Mesenchymal stem cell (in vitro differentiated cells and primary cell): ENCODE measurements at regions not wholly inside any gene's neighbourhood (a gene's known extent, or its start where the extent isn't known, plus 50 kb on each side); places are given as distances from the start of the nearest gene placed in this dataset.

Experiments used
- DNase-seq: peaks from one replicate; pipeline ENCODE4 v3.0.0-alpha.2; 2013
- H2AFZ ChIP-seq: one replicate; pipeline ENCODE4 v1.6.1; 2013; ENCODE audit warnings: low read depth, mild to moderate bottlenecking, control low read depth, inconsistent platforms, low read length, moderate library complexity
- H2AK5ac ChIP-seq: 2 replicates; pipeline ENCODE4 v1.6.1; 2013; ENCODE audit warnings: low read length, moderate library complexity, mild to moderate bottlenecking, inconsistent platforms; ENCODE audit not compliant: severe bottlenecking
- H2BK120ac ChIP-seq: one replicate; pipeline ENCODE4 v1.6.1; 2013; ENCODE audit warnings: low read depth, mild to moderate bottlenecking, inconsistent platforms, low read length, moderate library complexity
- H2BK12ac ChIP-seq, 2 experiments: one replicate each; pipeline ENCODE4 v1.6.1; 2013; ENCODE audit warnings: inconsistent platforms in 2 of 2, low read length in 2 of 2, mild to moderate bottlenecking in 2 of 2, moderate library complexity in 2 of 2, control low read depth in 1 of 2
- H2BK15ac ChIP-seq: one replicate; pipeline ENCODE4 v1.6.1; 2013; ENCODE audit warnings: mild to moderate bottlenecking, low read depth, inconsistent platforms; ENCODE audit not compliant: poor library complexity, severe bottlenecking
- H2BK5ac ChIP-seq: 2 replicates; pipeline ENCODE4 v1.6.1; 2013; ENCODE audit warnings: low read depth, mild to moderate bottlenecking, low read length, control low read depth, inconsistent platforms; ENCODE audit not compliant: poor library complexity, severe bottlenecking
- H3K14ac ChIP-seq, 2 experiments: one replicate each; pipeline ENCODE4 v1.6.1; 2013; ENCODE audit warnings: inconsistent platforms in 2 of 2, low read length in 2 of 2, control low read depth in 1 of 2, mild to moderate bottlenecking in 1 of 2, moderate library complexity in 1 of 2
- H3K18ac ChIP-seq, 2 experiments: one replicate each; pipeline ENCODE4 v1.6.1; 2013; ENCODE audit warnings: inconsistent platforms in 2 of 2, low read length in 2 of 2, control low read depth in 1 of 2, low read depth in 1 of 2, mild to moderate bottlenecking in 1 of 2
- H3K23ac ChIP-seq, 2 experiments: one replicate each; pipeline ENCODE4 v1.6.1; 2013; ENCODE audit warnings: inconsistent platforms in 2 of 2, low read length in 2 of 2, mild to moderate bottlenecking in 2 of 2, moderate library complexity in 2 of 2, control low read depth in 1 of 2
- H3K27ac ChIP-seq: 2 replicates; pipeline ENCODE4 v1.5.1; 2013; ENCODE audit warnings: mild to moderate bottlenecking, moderate library complexity, low read length, control low read depth, inconsistent platforms; ENCODE audit not compliant: poor library complexity, severe bottlenecking
- H3K27me3 ChIP-seq, 2 experiments: 2 replicates each; pipeline versions ENCODE4 v1.6.1 to v1.7.0; 2013; ENCODE audit warnings: low read length in 2 of 2, mild to moderate bottlenecking in 2 of 2, moderate library complexity in 2 of 2, control low read depth in 1 of 2, inconsistent platforms in 1 of 2; ENCODE audit not compliant: control insufficient read depth in 1 of 2, insufficient read depth in 1 of 2
- H3K36me3 ChIP-seq, 2 experiments: 2 replicates each; pipeline versions ENCODE4 v1.6.1 to v1.7.0; 2013; ENCODE audit warnings: low read length in 2 of 2, control low read depth in 1 of 2, inconsistent platforms in 1 of 2, low read depth in 1 of 2, mild to moderate bottlenecking in 1 of 2; ENCODE audit not compliant: insufficient read depth in 2 of 2, control insufficient read depth in 1 of 2
- H3K4ac ChIP-seq, 2 experiments: one replicate each; pipeline ENCODE4 v1.6.1; 2013; ENCODE audit warnings: inconsistent platforms in 2 of 2, low read length in 2 of 2, mild to moderate bottlenecking in 2 of 2, moderate library complexity in 2 of 2, control low read depth in 1 of 2, low read depth in 1 of 2
- H3K4me1 ChIP-seq: 2 replicates; pipeline ENCODE4 v1.6.1; 2013; ENCODE audit warnings: low read depth, low read length, control low read depth; ENCODE audit not compliant: control insufficient read depth, insufficient read depth
- H3K4me2 ChIP-seq: 2 replicates; pipeline ENCODE4 v1.6.1; 2013; ENCODE audit warnings: low read length, mild to moderate bottlenecking, inconsistent platforms; ENCODE audit not compliant: poor library complexity, severe bottlenecking
- H3K4me3 ChIP-seq, 2 experiments: 2 replicates each; pipeline versions ENCODE4 v1.5.1 to v1.7.0; 2013; ENCODE audit warnings: low read length in 2 of 2, mild to moderate bottlenecking in 2 of 2, control low read depth in 1 of 2, low read depth in 1 of 2; ENCODE audit not compliant: insufficient read depth in 1 of 2
- H3K79me1 ChIP-seq: replicated peaks from 2 replicates; pipeline ENCODE4 v1.6.1; 2013; ENCODE audit warnings: mild to moderate bottlenecking, control low read depth, low read length, inconsistent platforms; ENCODE audit not compliant: poor library complexity, severe bottlenecking
- H3K9ac ChIP-seq: 2 replicates; pipeline ENCODE4 v1.7.0; 2013; ENCODE audit warnings: mild to moderate bottlenecking, low read length, moderate library complexity
- H3K9me3 ChIP-seq: 2 replicates; pipeline ENCODE4 v1.7.0; 2013; ENCODE audit warnings: mild to moderate bottlenecking, low read length; ENCODE audit not compliant: control insufficient read depth
- H4K8ac ChIP-seq: one replicate; pipeline ENCODE4 v1.6.1; 2013; ENCODE audit warnings: inconsistent platforms, mild to moderate bottlenecking, low read length, moderate library complexity
- H4K91ac ChIP-seq: one replicate; pipeline ENCODE4 v1.6.1; 2013; ENCODE audit warnings: mild to moderate bottlenecking, low read length, inconsistent platforms
- WGBS: methylation state at CpG from one replicate; pipeline ENCODE4 v1.1.7; 2013; ENCODE audit warnings: mixed read lengths; 5-methylcytosine and 5-hydroxymethylcytosine counted together

- H3K4me2 ChIP-seq = no peak overlapping the region
- no peak overlapping the region for H3K4me3 ChIP-seq
- H3K9ac ChIP-seq = no peak overlapping the region
- no peak overlapping the region for H2BK12ac ChIP-seq
- no peak overlapping the region for H2AK5ac ChIP-seq
- no peak for DNase-seq
- H4K8ac ChIP-seq = no peak overlapping the region
- no peak overlapping the region for H2BK15ac ChIP-seq
- no peak overlapping the region for H3K14ac ChIP-seq
- no peak overlapping the region for H3K4ac ChIP-seq
- peaks cover 2% of the 10 kb centered on the region for H3K4me1 ChIP-seq
- no peaks in the 10 kb centered on the region for H3K9me3 ChIP-seq
- H2BK120ac ChIP-seq = no peak overlapping the region
- no peaks in the 10 kb centered on the region for H3K36me3 ChIP-seq
- H3K18ac ChIP-seq = no peak overlapping the region
- no peaks in the 10 kb centered on the region for H3K79me1 ChIP-seq
- no peak overlapping the region for H2AFZ ChIP-seq
- no peak overlapping the region for H3K27ac ChIP-seq
- 90% methylated on average over 1 of the region's 1 CpG for WGBS
- no peaks in the 10 kb centered on the region for H3K27me3 ChIP-seq
- no peak overlapping the region for H2BK5ac ChIP-seq
- no peak overlapping the region for H4K91ac ChIP-seq
- H3K23ac ChIP-seq = no peak overlapping the region
Observed at GRCh38 chr2:12603781-12604295, 112.9 kb upstream of the TRIB2 start.

- H3K23ac ChIP-seq = no peak overlapping the region
- H3K79me1 ChIP-seq = no peaks in the 10 kb centered on the region
- no peak overlapping the region for H3K18ac ChIP-seq
- H2AK5ac ChIP-seq = no peak overlapping the region
- H3K27ac ChIP-seq = no peak overlapping the region
- no peak overlapping the region for H4K8ac ChIP-seq
- H3K14ac ChIP-seq = no peak overlapping the region
- H2BK5ac ChIP-seq = no peak overlapping the region
- no peak overlapping the region for H2BK15ac ChIP-seq
- no peaks in the 10 kb centered on the region for H3K36me3 ChIP-seq
- no peak overlapping the region for H2AFZ ChIP-seq
- DNase-seq = no peak
- H2BK120ac ChIP-seq = no peak overlapping the region
- no peaks in the 10 kb centered on the region for H3K27me3 ChIP-seq
- H3K4me2 ChIP-seq = no peak overlapping the region
- no peak overlapping the region for H3K4me3 ChIP-seq
- H2BK12ac ChIP-seq = no peak overlapping the region
- H3K9me3 ChIP-seq = no peaks in the 10 kb centered on the region
- H3K4me1 ChIP-seq = peaks cover 2% of the 10 kb centered on the region
- 76% methylated on average over 2 of the region's 2 CpGs for WGBS
- no peak overlapping the region for H3K4ac ChIP-seq
- no peak overlapping the region for H4K91ac ChIP-seq
- H3K9ac ChIP-seq = no peak overlapping the region
Observed at GRCh38 chr2:12604341-12604740, 112.4 kb upstream of the TRIB2 start.

GRCh38 chr2:12605366-12605765, 111.4 kb upstream of the TRIB2 start:
- H2BK12ac ChIP-seq = no peak overlapping the region
- DNase-seq = no peak
- H3K14ac ChIP-seq = no peak overlapping the region
- no peak overlapping the region for H2BK5ac ChIP-seq
- H3K4me3 ChIP-seq = no peak overlapping the region
- H3K4me1 ChIP-seq = peaks cover 2% of the 10 kb centered on the region
- H2BK120ac ChIP-seq = no peak overlapping the region
- no peak overlapping the region for H3K4me2 ChIP-seq
- no peaks in the 10 kb centered on the region for H3K27me3 ChIP-seq
- no peaks in the 10 kb centered on the region for H3K36me3 ChIP-seq
- H2BK15ac ChIP-seq = no peak overlapping the region
- no peak overlapping the region for H2AFZ ChIP-seq
- no CpG with 5 or more reads among the region's 1 CpG for WGBS
- no peaks in the 10 kb centered on the region for H3K9me3 ChIP-seq
- no peak overlapping the region for H3K18ac ChIP-seq
- H2AK5ac ChIP-seq = no peak overlapping the region
- H3K9ac ChIP-seq = no peak overlapping the region
- peak overlapping the region in 1 of 2 experiments; percentile 15 for H3K4ac ChIP-seq
- H3K79me1 ChIP-seq = no peaks in the 10 kb centered on the region
- no peak overlapping the region for H4K8ac ChIP-seq
- no peak overlapping the region for H3K27ac ChIP-seq
- H3K23ac ChIP-seq = no peak overlapping the region
- no peak overlapping the region for H4K91ac ChIP-seq

- Histone ChIP-seq H3K4ac (no peak overlapping the region), H3K9me3 (no peaks in the 10 kb centered on the region), H3K9ac (no peak overlapping the region), H3K27me3 (no peaks in the 10 kb centered on the region), H4K8ac (no peak overlapping the region), H2AK5ac (no peak overlapping the region), H3K79me1 (no peaks in the 10 kb centered on the region), H3K18ac (no peak overlapping the region), H3K36me3 (no peaks in the 10 kb centered on the region), H3K23ac (no peak overlapping the region), H2BK15ac (no peak overlapping the region), H3K27ac (no peak overlapping the region), H3K4me3 (peak overlapping the region in 1 of 2 experiments; percentile 55), H3K14ac (no peak overlapping the region), H4K91ac (no peak overlapping the region), H2BK120ac (no peak overlapping the region), H2BK5ac (no peak overlapping the region), H2AFZ (no peak overlapping the region), H3K4me2 (no peak overlapping the region), H3K4me1 (peaks cover 2% of the 10 kb centered on the region), H2BK12ac (no peak overlapping the region)
- WGBS = 100% methylated on average over 1 of the region's 2 CpGs
- no peak for DNase-seq
Observed at GRCh38 chr2:12605936-12606335, 110.8 kb upstream of the TRIB2 start.
